ENCODE measurements at regions not wholly inside any gene's neighbourhood (a gene's known extent, or its start where the extent isn't known, plus 50 kb on each side); places are given as distances from the start of the nearest gene placed in this dataset.

DNA sequence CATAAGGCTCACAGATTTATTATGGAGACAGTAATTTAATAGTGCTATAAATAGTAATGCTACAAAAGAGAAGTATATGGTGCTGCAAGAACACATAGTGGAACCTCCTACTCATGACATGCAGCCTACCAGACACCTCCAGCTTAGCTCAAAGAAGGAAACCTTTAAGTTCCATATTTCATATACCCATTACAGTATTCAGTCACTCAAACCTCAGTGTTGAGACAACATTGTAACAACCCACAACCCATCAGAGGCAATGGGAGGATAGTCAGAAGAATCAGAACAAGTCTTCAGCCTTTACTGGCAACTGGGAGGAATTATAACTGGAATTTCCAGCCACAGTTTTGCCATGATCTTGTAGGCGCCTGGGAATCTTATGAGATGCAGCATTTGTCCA, 186.3 kb upstream of the VSTM2A start:
- WGBS (ENCODE audit: insufficient coverage): no CpG with 5 or more reads among the region's 1 CpG
- no peak overlapping the region for H3K4me3 Mint-ChIP-seq
- Histone ChIP-seq H3K4me3 (ENCODE audit: control insufficient read depth in 1 of 2, extremely low read depth in 1 of 2, low read length in 1 of 2) (no peak overlapping the region), H3K27ac (ENCODE audit: low read length) (no peak overlapping the region), H3K36me3 (ENCODE audit: control insufficient read depth in 2 of 2, extremely low read depth in 1 of 2, insufficient read depth in 1 of 2, low read length in 1 of 2) (no peaks in the 10 kb centered on the region), H3K4me1 (ENCODE audit: control insufficient read depth in 1 of 2, extremely low read depth in 1 of 2, insufficient read depth in 2 of 2, low read length in 2 of 2) (no peaks in the 10 kb centered on the region), H3K27me3 (replicated peaks in 1 of 2; ENCODE audit: control insufficient read depth in 2 of 2, extremely low read depth in 1 of 2, insufficient read depth in 2 of 2, low read length in 1 of 2) (no peaks in the 10 kb centered on the region), H3K9me3 (no peaks in the 10 kb centered on the region)
- H3K9me3 Mint-ChIP-seq: peaks cover 12 to 29% (median 23%) of the 10 kb centered on the region in 3 donors
- H3K27ac Mint-ChIP-seq: no peak overlapping the region
- no peaks in the 10 kb centered on the region for H3K27me3 Mint-ChIP-seq
- ATAC-seq (replicated peaks in 1 of 4) (no peak), DNase-seq (no peak)
- H3K36me3 Mint-ChIP-seq: no peaks in the 10 kb centered on the region
- ChIA-PET CTCF (no interaction called here), POLR2A (no interaction called here)
- H3K4me1 Mint-ChIP-seq: no peaks in the 10 kb centered on the region

DNA sequence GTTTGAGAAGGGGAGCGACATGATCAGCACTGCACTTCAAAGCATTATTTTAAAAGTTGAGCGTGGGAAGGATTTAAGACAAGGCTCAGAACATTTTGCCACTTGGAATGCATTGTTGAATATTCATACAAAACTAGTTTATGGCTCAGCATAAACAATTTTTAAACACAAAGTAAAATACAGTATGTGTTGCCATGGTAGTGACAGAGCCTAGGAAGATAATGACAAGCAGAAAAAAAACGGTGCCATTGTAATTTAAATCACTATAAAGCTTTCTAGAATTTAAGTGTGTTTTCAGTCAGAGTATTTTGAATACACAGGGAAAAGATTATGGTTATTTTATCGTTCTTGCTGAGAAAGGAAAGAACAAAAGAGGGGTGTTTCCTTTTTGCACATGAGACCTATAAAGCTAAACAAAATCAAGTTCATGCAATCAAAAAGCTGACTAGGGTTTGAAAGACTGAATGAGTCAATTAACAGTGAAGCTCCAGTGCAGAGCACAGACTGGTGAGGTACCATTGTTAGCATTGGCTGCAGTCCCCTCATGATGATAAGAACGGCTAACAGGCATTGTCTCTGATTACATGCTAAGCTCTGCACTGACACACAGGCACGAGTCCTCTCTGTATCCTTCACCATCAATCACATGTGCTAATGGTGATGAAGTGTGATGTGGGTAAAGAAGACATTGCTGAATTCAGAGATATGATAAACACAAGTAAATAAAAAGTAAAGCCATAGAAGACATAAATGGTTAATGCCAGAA, 181.9 kb upstream of the VSTM2A start:
- no peak overlapping the region for H3K4me3 Mint-ChIP-seq
- H3K36me3 ChIP-seq (ENCODE audit: control insufficient read depth in 2 of 2, extremely low read depth in 1 of 2, insufficient read depth in 1 of 2, low read length in 1 of 2): no peaks in the 10 kb centered on the region
- H3K27ac Mint-ChIP-seq: no peak overlapping the region
- no peaks in the 10 kb centered on the region for H3K36me3 Mint-ChIP-seq
- ATAC-seq (replicated peaks in 1 of 4) (no peak), DNase-seq (no peak)
- H3K4me1 ChIP-seq (ENCODE audit: control insufficient read depth in 1 of 2, extremely low read depth in 1 of 2, insufficient read depth in 2 of 2, low read length in 2 of 2): no peaks in the 10 kb centered on the region
- no peak overlapping the region for H3K27ac ChIP-seq (ENCODE audit: low read length)
- ChIA-PET CTCF (no interaction called here), POLR2A (no interaction called here)
- H3K27me3 ChIP-seq (replicated peaks in 1 of 2; ENCODE audit: control insufficient read depth in 2 of 2, extremely low read depth in 1 of 2, insufficient read depth in 2 of 2, low read length in 1 of 2): no peaks in the 10 kb centered on the region
- H3K4me1 Mint-ChIP-seq: no peaks in the 10 kb centered on the region
- peaks cover 13 to 32% (median 20%) of the 10 kb centered on the region in 3 donors for H3K9me3 Mint-ChIP-seq
- H3K4me3 ChIP-seq (ENCODE audit: control insufficient read depth in 1 of 2, extremely low read depth in 1 of 2, low read length in 1 of 2): no peak overlapping the region
- no peaks in the 10 kb centered on the region for H3K9me3 ChIP-seq
- no CpG with 5 or more reads among the region's 6 CpGs for WGBS (ENCODE audit: insufficient coverage)
- H3K27me3 Mint-ChIP-seq: no peaks in the 10 kb centered on the region

- POLR2A ChIA-PET: no interaction called here
- ATAC-seq (replicated peaks in 1 of 4) (no peak), DNase-seq (no peak)
- no CpG with 5 or more reads among the region's 1 CpG for WGBS (ENCODE audit: insufficient coverage)
- H3K36me3 Mint-ChIP-seq: no peaks in the 10 kb centered on the region
- Histone ChIP-seq H3K36me3 (ENCODE audit: control insufficient read depth in 2 of 2, extremely low read depth in 1 of 2, insufficient read depth in 1 of 2, low read length in 1 of 2) (no peaks in the 10 kb centered on the region), H3K4me1 (ENCODE audit: control insufficient read depth in 1 of 2, extremely low read depth in 1 of 2, insufficient read depth in 2 of 2, low read length in 2 of 2) (no peaks in the 10 kb centered on the region), H3K4me3 (ENCODE audit: control insufficient read depth in 1 of 2, extremely low read depth in 1 of 2, low read length in 1 of 2) (no peak overlapping the region), H3K27ac (ENCODE audit: low read length) (no peak overlapping the region), H3K27me3 (replicated peaks in 1 of 2; ENCODE audit: control insufficient read depth in 2 of 2, extremely low read depth in 1 of 2, insufficient read depth in 2 of 2, low read length in 1 of 2) (no peaks in the 10 kb centered on the region), H3K9me3 (no peaks in the 10 kb centered on the region)
- no peaks in the 10 kb centered on the region for H3K4me1 Mint-ChIP-seq
- H3K27me3 Mint-ChIP-seq: no peaks in the 10 kb centered on the region
- no peak overlapping the region for H3K27ac Mint-ChIP-seq
- no peak overlapping the region for H3K4me3 Mint-ChIP-seq
- CTCF ChIA-PET: no interaction called here
- H3K9me3 Mint-ChIP-seq: peaks cover 12 to 20% (median 15%) of the 10 kb centered on the region in 3 donors
Measured at GRCh38 chr7:54390565-54390964, 151.6 kb upstream of the VSTM2A start.

DNA sequence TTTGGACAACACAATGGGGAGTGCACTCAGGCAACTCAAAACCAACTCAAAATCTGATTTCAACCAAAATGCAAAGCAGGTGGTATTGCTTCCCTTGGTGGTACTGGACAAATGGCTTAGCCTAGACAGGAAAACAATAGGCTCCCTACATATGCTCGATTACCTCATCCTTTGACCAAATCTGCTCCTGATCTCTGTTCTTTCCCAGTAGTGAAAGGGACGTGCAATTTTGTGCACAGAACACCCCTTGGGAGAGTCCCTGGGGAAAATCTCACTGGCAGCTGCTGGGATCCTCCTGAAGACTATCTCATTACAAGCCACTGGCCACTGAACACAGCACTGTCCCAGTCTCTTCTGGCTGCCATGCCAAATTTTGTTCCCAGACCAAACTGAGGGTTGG, 149.2 kb upstream of the VSTM2A start:
- Histone ChIP-seq H3K4me1 (ENCODE audit: control insufficient read depth in 1 of 2, extremely low read depth in 1 of 2, insufficient read depth in 2 of 2, low read length in 2 of 2) (no peaks in the 10 kb centered on the region), H3K36me3 (ENCODE audit: control insufficient read depth in 2 of 2, extremely low read depth in 1 of 2, insufficient read depth in 1 of 2, low read length in 1 of 2) (no peaks in the 10 kb centered on the region), H3K27ac (ENCODE audit: low read length) (no peak overlapping the region), H3K4me3 (ENCODE audit: control insufficient read depth in 1 of 2, extremely low read depth in 1 of 2, low read length in 1 of 2) (no peak overlapping the region), H3K27me3 (replicated peaks in 1 of 2; ENCODE audit: control insufficient read depth in 2 of 2, extremely low read depth in 1 of 2, insufficient read depth in 2 of 2, low read length in 1 of 2) (no peaks in the 10 kb centered on the region), H3K9me3 (no peaks in the 10 kb centered on the region)
- ATAC-seq (replicated peaks in 1 of 4) (no peak), DNase-seq (no peak)
- WGBS (ENCODE audit: insufficient coverage): 64% methylated on average over 2 of the region's 2 CpGs
- ChIA-PET CTCF (no interaction called here), POLR2A (no interaction called here)
- Mint-ChIP-seq H3K27me3 (no peaks in the 10 kb centered on the region), H3K36me3 (no peaks in the 10 kb centered on the region), H3K9me3 (peaks cover 5 to 15% (median 6%) of the 10 kb centered on the region in 3 donors), H3K4me1 (no peaks in the 10 kb centered on the region), H3K27ac (no peak overlapping the region), H3K4me3 (no peak overlapping the region)

- no peak overlapping the region for H3K4me3 ChIP-seq (ENCODE audit: control insufficient read depth in 1 of 2, extremely low read depth in 1 of 2, low read length in 1 of 2)
- H3K27ac ChIP-seq (ENCODE audit: low read length): no peak overlapping the region
- ATAC-seq (replicated peaks in 1 of 4) (peak in 1 of 4 experiments; percentile 31), DNase-seq (no peak)
- ChIA-PET CTCF (interaction anchor here in 1 of 2 donors (0.5 kb wide), 1 partner anchor 10 kb away, joined by 3 read pairs; no protein-coding TSS in a partner anchor), POLR2A (no interaction called here)
- no peaks in the 10 kb centered on the region for H3K9me3 ChIP-seq
- WGBS (ENCODE audit: insufficient coverage): 73% methylated on average over 3 of the region's 4 CpGs
- peaks cover 14 to 16% (median 15%) of the 10 kb centered on the region in 3 donors for H3K9me3 Mint-ChIP-seq
- no peak overlapping the region for H3K27ac Mint-ChIP-seq
- H3K27me3 ChIP-seq (replicated peaks in 1 of 2; ENCODE audit: control insufficient read depth in 2 of 2, extremely low read depth in 1 of 2, insufficient read depth in 2 of 2, low read length in 1 of 2): no peaks in the 10 kb centered on the region
- no peaks in the 10 kb centered on the region for H3K4me1 ChIP-seq (ENCODE audit: control insufficient read depth in 1 of 2, extremely low read depth in 1 of 2, insufficient read depth in 2 of 2, low read length in 2 of 2)
- no peaks in the 10 kb centered on the region for H3K36me3 ChIP-seq (ENCODE audit: control insufficient read depth in 2 of 2, extremely low read depth in 1 of 2, insufficient read depth in 1 of 2, low read length in 1 of 2)
- H3K4me3 Mint-ChIP-seq: no peak overlapping the region
- no peaks in the 10 kb centered on the region for H3K36me3 Mint-ChIP-seq
- H3K27me3 Mint-ChIP-seq: no peaks in the 10 kb centered on the region
- no peaks in the 10 kb centered on the region for H3K4me1 Mint-ChIP-seq
Measured at GRCh38 chr7:54394834-54395233, 147.3 kb upstream of the VSTM2A start.

DNA sequence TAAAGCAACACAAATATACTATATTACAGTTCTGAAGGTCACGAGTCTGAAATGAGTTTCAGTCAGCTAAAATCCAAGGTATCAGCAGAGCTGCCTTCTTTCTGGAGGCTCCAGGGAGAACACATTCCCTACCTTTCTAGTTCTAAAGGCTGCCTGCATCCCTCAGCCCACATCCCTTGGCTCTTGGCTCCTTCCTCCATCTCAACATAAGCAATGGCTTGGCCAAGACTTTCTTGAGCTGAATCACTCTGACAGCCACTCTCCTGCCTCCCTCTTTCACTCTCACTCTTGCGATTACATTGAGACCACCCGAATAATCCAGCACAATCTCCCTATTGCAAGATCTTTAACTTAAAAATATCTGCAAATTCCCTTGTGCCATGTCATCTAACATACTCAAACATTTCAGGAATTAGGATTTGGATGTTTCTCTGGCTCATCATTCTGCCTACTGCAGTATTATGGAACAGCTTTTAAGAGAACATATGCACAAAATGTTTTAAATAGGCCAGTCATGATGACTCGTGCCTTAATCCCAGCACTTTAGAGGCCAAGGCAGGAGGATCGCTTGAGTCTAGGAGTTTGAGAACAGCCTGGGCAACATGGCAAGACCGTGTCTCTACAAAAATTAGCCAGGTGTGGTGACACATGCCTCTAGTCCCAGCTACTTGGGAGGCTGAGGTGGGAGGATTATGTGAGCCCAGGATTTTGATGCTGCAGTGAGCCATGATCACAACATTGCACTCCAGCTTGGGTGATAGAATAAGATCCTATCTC, 144.2 kb upstream of the VSTM2A start:
- Mint-ChIP-seq H3K9me3 (peaks cover 14 to 19% (median 17%) of the 10 kb centered on the region in 3 donors), H3K27ac (no peak overlapping the region), H3K27me3 (no peaks in the 10 kb centered on the region), H3K4me1 (no peaks in the 10 kb centered on the region), H3K4me3 (no peak overlapping the region), H3K36me3 (no peaks in the 10 kb centered on the region)
- CTCF ChIA-PET: no interaction called here
- H3K27me3 ChIP-seq (replicated peaks in 1 of 2; ENCODE audit: control insufficient read depth in 2 of 2, extremely low read depth in 1 of 2, insufficient read depth in 2 of 2, low read length in 1 of 2): no peaks in the 10 kb centered on the region
- ATAC-seq (replicated peaks in 1 of 4) (peak in 1 of 4 experiments; percentile 48), DNase-seq (no peak)
- H3K4me1 ChIP-seq (ENCODE audit: control insufficient read depth in 1 of 2, extremely low read depth in 1 of 2, insufficient read depth in 2 of 2, low read length in 2 of 2): no peaks in the 10 kb centered on the region
- 89% methylated on average over 6 of the region's 6 CpGs for WGBS (ENCODE audit: insufficient coverage)
- H3K9me3 ChIP-seq: no peaks in the 10 kb centered on the region
- POLR2A ChIA-PET: no interaction called here
- H3K27ac ChIP-seq (ENCODE audit: low read length): no peak overlapping the region
- H3K4me3 ChIP-seq (ENCODE audit: control insufficient read depth in 1 of 2, extremely low read depth in 1 of 2, low read length in 1 of 2): no peak overlapping the region
- no peaks in the 10 kb centered on the region for H3K36me3 ChIP-seq (ENCODE audit: control insufficient read depth in 2 of 2, extremely low read depth in 1 of 2, insufficient read depth in 1 of 2, low read length in 1 of 2)

Data from T-cell (primary cell).